SK-N-MC (cell line): ENCODE measurements at regions not wholly inside any gene's neighbourhood (a gene's known extent, or its start where the extent isn't known, plus 50 kb on each side); places are given as distances from the start of the nearest gene placed in this dataset.
"Not testable (repeated sequence)": the region's sequence is repeated elsewhere in the genome, so short reads cannot be mapped to it uniquely, and the experiment has no call there.

Experiments used
- DNase-seq: peaks from one replicate; pipeline ENCODE4 v3.0.0-alpha.2; 2011; ENCODE audit warnings: low read depth, low spot score
- H3K27ac ChIP-seq: fragments of 200-600 bp; sonication (generic); 2 replicates; pipeline ENCODE4 v1.5.1; 2016; ENCODE audit warnings: mixed run types
- H3K36me3 ChIP-seq: fragments of 200-600 bp; sonication (generic); 2 replicates; pipeline ENCODE4 v1.6.1; 2017; ENCODE audit warnings: antibody characterized with exemption, low read length, mixed read lengths; ENCODE audit not compliant: insufficient read depth
- H3K4me3 ChIP-seq: fragments of 200-600 bp; sonication (generic); 2 replicates; pipeline ENCODE4 v1.5.1; 2016
- H3K9ac ChIP-seq: fragments of 200-600 bp; sonication (generic); 2 replicates; pipeline ENCODE4 v1.8.0; 2017; ENCODE audit warnings: mixed run types, mixed read lengths; ENCODE audit not compliant: insufficient read length
- H3K9me3 ChIP-seq: fragments of 200-600 bp; sonication (generic); 2 replicates; pipeline ENCODE4 v1.6.1; 2017; ENCODE audit warnings: low read depth, mild to moderate bottlenecking, antibody characterized with exemption, low read length, moderate library complexity, mixed read lengths
- EZH2 ChIP-seq: fragments of 200-600 bp; sonication (generic); IDR thresholded peaks from one replicate; pipeline ENCODE4 v1.6.1; 2017; ENCODE audit warnings: antibody characterized with exemption
- FOXP2 ChIP-seq: optimal IDR thresholded peaks from 2 replicates; pipeline ENCODE3; 2011; ENCODE audit warnings: mild to moderate bottlenecking, moderate library complexity; ENCODE audit not compliant: insufficient read depth; ENCODE audit errors: extremely low read length, control extremely low read depth
- POLR2AphosphoS5 ChIP-seq: IDR thresholded peaks from 2 replicates; pipeline ENCODE4 v1.6.1; 2012; ENCODE audit warnings: mild to moderate bottlenecking, low read depth, low read length, borderline replicate concordance

- no peak overlapping the region for H3K4me3 ChIP-seq
- no peaks in the 10 kb centered on the region for H3K9me3 ChIP-seq
- DNase-seq: no peak
- H3K9ac ChIP-seq: no peak overlapping the region
- TF ChIP-seq EZH2: no peak
- TF ChIP-seq POLR2AphosphoS5: no peak
- no peak for TF ChIP-seq FOXP2
- H3K27ac ChIP-seq: no peak overlapping the region
- no peaks in the 10 kb centered on the region for H3K36me3 ChIP-seq
Measured at GRCh38 chr17:27082023-27082774, 211.7 kb upstream of the WSB1 start.

GRCh38 chr17:27082775-27083154 lies 211.1 kb upstream of the WSB1 start:
- no peak for DNase-seq
- no peak for TF ChIP-seq FOXP2
- TF ChIP-seq EZH2: no peak
- no peak for TF ChIP-seq POLR2AphosphoS5
- no peaks in the 10 kb centered on the region for H3K36me3 ChIP-seq

GRCh38 chr17:27083408-27084185 lies 210.3 kb upstream of the WSB1 start:
- H3K36me3 ChIP-seq: no peaks in the 10 kb centered on the region
- DNase-seq: no peak
- no peak overlapping the region for H3K9ac ChIP-seq
- TF ChIP-seq POLR2AphosphoS5 (no peak), FOXP2 (no peak), EZH2 (no peak)
- no peaks in the 10 kb centered on the region for H3K9me3 ChIP-seq
- no peak overlapping the region for H3K27ac ChIP-seq
- no peak overlapping the region for H3K4me3 ChIP-seq

More at GRCh38 chr17:27082775-27083154, 211.1 kb upstream of the WSB1 start:
- Histone ChIP-seq H3K4me3 (no peak overlapping the region), H3K9me3 (no peaks in the 10 kb centered on the region), H3K27ac (no peak overlapping the region), H3K9ac (no peak overlapping the region)

- TF ChIP-seq EZH2 (no peak), FOXP2 (no peak), POLR2AphosphoS5 (no peak)
- H3K36me3 ChIP-seq: no peaks in the 10 kb centered on the region
- no peaks in the 10 kb centered on the region for H3K9me3 ChIP-seq
- no peak overlapping the region for H3K27ac ChIP-seq
- no peak for DNase-seq
- H3K9ac ChIP-seq: no peak overlapping the region
- no peak overlapping the region for H3K4me3 ChIP-seq
Measured at GRCh38 chr17:27085517-27085916, 208.4 kb upstream of the WSB1 start.

GRCh38 chr17:27086526-27086925 lies 207.4 kb upstream of the WSB1 start:
- TF ChIP-seq POLR2AphosphoS5 (no peak), FOXP2 (no peak), EZH2 (no peak)
- Histone ChIP-seq H3K9ac (no peak overlapping the region), H3K4me3 (no peak overlapping the region), H3K9me3 (no peaks in the 10 kb centered on the region), H3K27ac (no peak overlapping the region), H3K36me3 (no peaks in the 10 kb centered on the region)
- DNase-seq: no peak

GRCh38 chr17:27087935-27088766 lies 205.8 kb upstream of the WSB1 start:
- DNase-seq: no peak
- H3K36me3 ChIP-seq: no peaks in the 10 kb centered on the region
- no peak for TF ChIP-seq POLR2AphosphoS5
- TF ChIP-seq EZH2: no peak
- no peak for TF ChIP-seq FOXP2
- H3K9me3 ChIP-seq: no peaks in the 10 kb centered on the region
- H3K27ac ChIP-seq: no peak overlapping the region
- H3K4me3 ChIP-seq: no peak overlapping the region
- H3K9ac ChIP-seq: no peak overlapping the region

- Histone ChIP-seq H3K9ac (no peak overlapping the region), H3K36me3 (no peaks in the 10 kb centered on the region), H3K27ac (no peak overlapping the region), H3K4me3 (no peak overlapping the region), H3K9me3 (no peaks in the 10 kb centered on the region)
- DNase-seq: no peak
- TF ChIP-seq EZH2: no peak
- no peak for TF ChIP-seq POLR2AphosphoS5
- no peak for TF ChIP-seq FOXP2
Measured at GRCh38 chr17:27088767-27089078, 205.2 kb upstream of the WSB1 start.

- not testable (repeated sequence) for H3K27ac ChIP-seq, H3K36me3 ChIP-seq, H3K9me3 ChIP-seq, DNase-seq, H3K9ac ChIP-seq, H3K4me3 ChIP-seq
Measured at GRCh38 chr17:27089079-27089928, 204.6 kb upstream of the WSB1 start.
